ENCODE measurements at regions not wholly inside any gene's neighbourhood (a gene's known extent, or its start where the extent isn't known, plus 50 kb on each side); places are given as distances from the start of the nearest gene placed in this dataset.

DNA sequence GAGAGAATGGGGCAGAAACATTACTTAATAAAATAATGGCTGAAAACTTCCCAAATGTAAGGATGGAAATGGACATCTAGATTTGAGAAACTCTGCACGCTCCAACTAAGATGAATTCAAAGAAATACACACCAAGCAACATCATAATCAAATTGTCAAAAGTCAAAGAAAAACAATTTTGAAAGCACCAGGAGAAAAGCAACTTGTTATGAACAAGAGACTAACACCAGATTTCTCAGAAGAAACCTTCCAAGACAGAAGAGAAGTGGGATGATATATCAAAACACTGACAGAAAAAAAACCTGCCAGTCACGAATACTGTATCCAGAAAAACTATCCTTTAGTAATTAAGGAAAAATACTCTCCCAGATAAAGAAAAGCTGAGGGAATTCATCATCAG lies 208.6 kb upstream of the SAMSN1 start:
- Histone ChIP-seq H3K4me1 (ENCODE audit: insufficient read depth, low read length) (no peaks in the 10 kb centered on the region), H3K9me2 (replicated peaks; ENCODE audit: low read length) (no peaks in the 10 kb centered on the region), H3K79me2 (ENCODE audit: low read length) (no peaks in the 10 kb centered on the region), H3K4me3 (ENCODE audit: low read length) (no peak overlapping the region), H3K36me3 (ENCODE audit: low read depth, low read length) (no peaks in the 10 kb centered on the region), H3K27ac (ENCODE audit: low read length) (no peak overlapping the region), H4K20me1 (ENCODE audit: low read length) (no peaks in the 10 kb centered on the region), H2AFZ (ENCODE audit: low read length) (no peak overlapping the region), H3K4me2 (ENCODE audit: low read length) (no peak overlapping the region), H3K27me3 (ENCODE audit: low read length) (no peaks in the 10 kb centered on the region), H3F3A (ENCODE audit: low read length, unreplicated experiment) (no peaks in the 10 kb centered on the region), H3K9ac (ENCODE audit: low read length) (no peak overlapping the region), H3K9me3 (ENCODE audit: low read length) (no peaks in the 10 kb centered on the region; the same call in 1 of the 2 replicates)
- BruUV-seq (replicated peaks) = no TSS peak
- no peak for TF ChIP-seq EZH2 (IDR thresholded peaks at IDR 0.05; ENCODE audit: low read length, unreplicated experiment)
- TF ChIP-seq, protein P1, sequence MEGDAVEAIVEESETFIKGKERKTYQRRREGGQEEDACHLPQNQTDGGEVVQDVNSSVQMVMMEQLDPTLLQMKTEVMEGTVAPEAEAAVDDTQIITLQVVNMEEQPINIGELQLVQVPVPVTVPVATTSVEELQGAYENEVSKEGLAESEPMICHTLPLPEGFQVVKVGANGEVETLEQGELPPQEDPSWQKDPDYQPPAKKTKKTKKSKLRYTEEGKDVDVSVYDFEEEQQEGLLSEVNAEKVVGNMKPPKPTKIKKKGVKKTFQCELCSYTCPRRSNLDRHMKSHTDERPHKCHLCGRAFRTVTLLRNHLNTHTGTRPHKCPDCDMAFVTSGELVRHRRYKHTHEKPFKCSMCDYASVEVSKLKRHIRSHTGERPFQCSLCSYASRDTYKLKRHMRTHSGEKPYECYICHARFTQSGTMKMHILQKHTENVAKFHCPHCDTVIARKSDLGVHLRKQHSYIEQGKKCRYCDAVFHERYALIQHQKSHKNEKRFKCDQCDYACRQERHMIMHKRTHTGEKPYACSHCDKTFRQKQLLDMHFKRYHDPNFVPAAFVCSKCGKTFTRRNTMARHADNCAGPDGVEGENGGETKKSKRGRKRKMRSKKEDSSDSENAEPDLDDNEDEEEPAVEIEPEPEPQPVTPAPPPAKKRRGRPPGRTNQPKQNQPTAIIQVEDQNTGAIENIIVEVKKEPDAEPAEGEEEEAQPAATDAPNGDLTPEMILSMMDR (conservative IDR thresholded peaks at IDR 0.05; ENCODE audit: low read depth, low read length) = no peak
- TF ChIP-seq EZH2phosphoT487 (IDR thresholded peaks at IDR 0.05; ENCODE audit: borderline replicate concordance, low read length) = no peak
- ChIA-PET CTCF (no interaction called here), POLR2A (ENCODE audit: unreplicated experiment) (no interaction called here)
- ATAC-seq = no peak
- intact Hi-C loops (cut with micrococcal nuclease) = no loop called here
- DNase-seq = no peak

DNA sequence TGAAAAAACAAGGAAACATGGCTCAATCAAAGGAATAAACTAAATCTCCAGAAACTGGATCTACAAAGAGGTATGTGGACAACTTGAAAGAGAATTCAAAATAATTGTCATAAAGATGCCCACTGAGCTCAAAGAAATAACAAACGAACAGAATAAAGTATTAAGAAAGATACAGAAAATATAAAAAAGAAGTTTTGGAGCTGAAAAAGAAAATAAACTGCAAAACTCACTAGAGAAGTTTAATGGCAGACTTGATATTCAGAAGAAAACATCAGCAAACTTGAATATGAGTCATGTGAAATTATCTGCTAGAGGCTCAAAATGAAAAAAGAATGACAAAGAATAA lies 208.1 kb upstream of the SAMSN1 start:
- Histone ChIP-seq H3K4me3 (ENCODE audit: low read length) (no peak overlapping the region), H3K9me2 (replicated peaks; ENCODE audit: low read length) (no peaks in the 10 kb centered on the region), H3K4me1 (ENCODE audit: insufficient read depth, low read length) (no peaks in the 10 kb centered on the region), H3K27ac (ENCODE audit: low read length) (no peak overlapping the region), H3K27me3 (ENCODE audit: low read length) (no peaks in the 10 kb centered on the region), H3F3A (ENCODE audit: low read length, unreplicated experiment) (no peaks in the 10 kb centered on the region), H3K36me3 (ENCODE audit: low read depth, low read length) (no peaks in the 10 kb centered on the region), H3K4me2 (ENCODE audit: low read length) (no peak overlapping the region), H3K9ac (ENCODE audit: low read length) (no peak overlapping the region), H3K9me3 (ENCODE audit: low read length) (no peaks in the 10 kb centered on the region; the same call in 1 of the 2 replicates), H2AFZ (ENCODE audit: low read length) (no peak overlapping the region), H3K79me2 (ENCODE audit: low read length) (no peaks in the 10 kb centered on the region), H4K20me1 (ENCODE audit: low read length) (no peaks in the 10 kb centered on the region)
- CTCF ChIA-PET = no interaction called here
- POLR2A ChIA-PET (ENCODE audit: unreplicated experiment) = no interaction called here
- TF ChIP-seq, protein P1 (conservative IDR thresholded peaks at IDR 0.05; ENCODE audit: low read depth, low read length) = no peak
- TF ChIP-seq EZH2 (IDR thresholded peaks at IDR 0.05; ENCODE audit: low read length, unreplicated experiment) (no peak), EZH2phosphoT487 (IDR thresholded peaks at IDR 0.05; ENCODE audit: borderline replicate concordance, low read length) (no peak)
- ATAC-seq (no peak), DNase-seq (no peak)
- intact Hi-C loops (cut with micrococcal nuclease) = no loop called here
- no TSS peak for BruUV-seq (replicated peaks)

DNA sequence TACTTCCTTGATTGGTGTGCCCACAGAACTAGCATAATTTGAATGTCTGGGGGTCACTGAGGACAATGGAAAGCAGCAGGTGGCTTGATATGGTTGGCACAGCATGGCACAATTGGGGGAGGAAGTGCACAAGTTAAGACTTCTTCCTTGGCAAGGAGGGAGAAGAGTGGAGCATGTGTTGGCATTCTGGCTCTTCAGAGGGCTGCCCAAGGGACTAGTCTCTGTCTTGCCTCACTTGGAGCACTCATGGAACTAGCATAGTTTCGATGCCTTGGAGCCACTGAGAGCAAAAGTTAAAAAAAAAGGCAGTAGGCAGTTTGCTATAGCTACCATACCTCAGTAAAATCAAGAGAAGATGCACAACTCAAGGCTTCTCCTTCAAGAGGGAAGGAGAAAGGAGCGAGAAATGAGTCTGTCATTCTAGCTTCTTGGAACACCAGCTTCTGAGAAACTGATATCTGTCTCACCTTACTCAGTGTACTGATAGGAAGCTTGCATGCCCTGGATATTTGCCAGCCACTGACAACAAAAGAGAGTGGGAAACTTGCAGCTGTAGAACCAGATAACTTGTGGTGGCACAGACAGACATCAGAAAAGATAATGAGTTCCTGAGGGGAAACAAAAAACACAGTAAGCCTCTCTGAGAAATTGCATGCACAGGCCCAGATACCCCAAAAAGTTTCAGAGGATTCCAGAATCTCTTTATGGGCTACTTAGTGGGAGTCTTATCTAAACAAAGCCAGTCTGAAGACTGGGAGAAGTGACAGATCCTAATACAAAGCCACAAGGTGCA lies 207.5 kb upstream of the SAMSN1 start:
- no peak for ATAC-seq
- no peaks in the 10 kb centered on the region for H3K4me1 ChIP-seq (ENCODE audit: insufficient read depth, low read length)
- H4K20me1 ChIP-seq (ENCODE audit: low read length) = no peaks in the 10 kb centered on the region
- no peaks in the 10 kb centered on the region for H3K9me3 ChIP-seq (ENCODE audit: low read length)
- no peak overlapping the region for H3K9ac ChIP-seq (ENCODE audit: low read length)
- H3K27me3 ChIP-seq (ENCODE audit: low read length) = no peaks in the 10 kb centered on the region
- POLR2A ChIA-PET (ENCODE audit: unreplicated experiment) = interaction anchor here (0.5 kb wide), 1 partner anchor 38 kb away, joined by 3 read pairs; no protein-coding TSS in a partner anchor
- BruUV-seq (replicated peaks) = no TSS peak
- intact Hi-C loops (cut with micrococcal nuclease) = no loop called here
- no peak for DNase-seq
- H3K36me3 ChIP-seq (ENCODE audit: low read depth, low read length) = no peaks in the 10 kb centered on the region
- TF ChIP-seq EZH2 (IDR thresholded peaks at IDR 0.05; ENCODE audit: low read length, unreplicated experiment) (no peak), EZH2phosphoT487 (IDR thresholded peaks at IDR 0.05; ENCODE audit: borderline replicate concordance, low read length) (no peak)
- TF ChIP-seq, protein P1 (conservative IDR thresholded peaks at IDR 0.05; ENCODE audit: low read depth, low read length) = no peak
- no peak overlapping the region for H3K4me2 ChIP-seq (ENCODE audit: low read length)
- no peaks in the 10 kb centered on the region for H3K79me2 ChIP-seq (ENCODE audit: low read length)
- no peak overlapping the region for H3K4me3 ChIP-seq (ENCODE audit: low read length)
- no peaks in the 10 kb centered on the region for H3K9me2 ChIP-seq (replicated peaks; ENCODE audit: low read length)
- H3F3A ChIP-seq (ENCODE audit: low read length, unreplicated experiment) = no peaks in the 10 kb centered on the region
- H3K27ac ChIP-seq (ENCODE audit: low read length) = no peak overlapping the region
- CTCF ChIA-PET = no interaction called here
- H2AFZ ChIP-seq (ENCODE audit: low read length) = no peak overlapping the region
